Neuronal stem cell (in vitro differentiated cells): ENCODE measurements at regions not wholly inside any gene's neighbourhood (a gene's known extent, or its start where the extent isn't known, plus 50 kb on each side); places are given as distances from the start of the nearest gene placed in this dataset.

Source experiments
- DNase-seq: peaks from one replicate; pipeline ENCODE4 v3.0.0-alpha.2; 2013; ENCODE audit warnings: low spot score
- H2AFZ ChIP-seq: one replicate; pipeline ENCODE4 v1.6.1; 2013; ENCODE audit warnings: mild to moderate bottlenecking, low read length, inconsistent platforms
- H2AK5ac ChIP-seq: 2 replicates; pipeline ENCODE4 v1.6.1; 2013; ENCODE audit warnings: low read depth, mild to moderate bottlenecking, inconsistent platforms, low read length, moderate library complexity, mixed read lengths
- H2BK120ac ChIP-seq: 2 replicates; pipeline ENCODE4 v1.6.1; 2013; ENCODE audit warnings: low read depth, mild to moderate bottlenecking, inconsistent platforms, low read length, moderate library complexity, mixed read lengths
- H2BK12ac ChIP-seq: one replicate; pipeline ENCODE4 v1.6.1; 2013; ENCODE audit warnings: low read length, inconsistent platforms
- H2BK15ac ChIP-seq: 2 replicates; pipeline ENCODE4 v1.6.1; 2013; ENCODE audit warnings: mild to moderate bottlenecking, low read length, inconsistent platforms, mixed read lengths
- H2BK5ac ChIP-seq: one replicate; pipeline ENCODE4 v1.6.1; 2013; ENCODE audit warnings: inconsistent platforms, mild to moderate bottlenecking, low read length, moderate library complexity
- H3K14ac ChIP-seq: one replicate; pipeline ENCODE4 v1.6.1; 2013; ENCODE audit warnings: low read length, inconsistent platforms
- H3K18ac ChIP-seq: 2 replicates; pipeline ENCODE4 v1.6.1; 2013; ENCODE audit warnings: low read length, inconsistent platforms
- H3K23ac ChIP-seq: 2 replicates; pipeline ENCODE4 v1.6.1; 2013; ENCODE audit warnings: low read depth, mild to moderate bottlenecking, mixed read lengths, low read length, inconsistent platforms; ENCODE audit not compliant: poor library complexity
- H3K27ac ChIP-seq: replicated peaks from 3 replicates; pipeline ENCODE4 v1.5.1; 2013; ENCODE audit warnings: low read length, inconsistent platforms
- H3K27me3 ChIP-seq, 3 experiments: 2 replicates each; pipeline ENCODE4 v1.6.1; 2013; ENCODE audit warnings: low read length in 3 of 3, mild to moderate bottlenecking in 2 of 3, inconsistent platforms in 1 of 3, low read depth in 1 of 3, mixed read lengths in 1 of 3, moderate library complexity in 1 of 3; ENCODE audit not compliant: control insufficient read depth in 3 of 3, insufficient read depth in 3 of 3
- H3K36me3 ChIP-seq, 2 donors: replicated peaks in 1 of 2; 2 replicates each; pipeline ENCODE4 v1.6.1; 2013; ENCODE audit warnings: low read length in 2 of 2; ENCODE audit not compliant: control insufficient read depth in 2 of 2, insufficient read depth in 2 of 2
- H3K4ac ChIP-seq: 2 replicates; pipeline ENCODE4 v1.6.1; 2013; ENCODE audit warnings: inconsistent platforms, mild to moderate bottlenecking, low read length, moderate library complexity
- H3K4me1 ChIP-seq, 2 donors: 1 replicate in 1 of 2; 2 replicates in 1 of 2; pipeline ENCODE4 v1.6.1; 2013; ENCODE audit warnings: low read length in 2 of 2, low read depth in 1 of 2; ENCODE audit not compliant: control insufficient read depth in 2 of 2, insufficient read depth in 1 of 2
- H3K4me2 ChIP-seq: one replicate; pipeline ENCODE4 v1.6.1; 2013; ENCODE audit warnings: mild to moderate bottlenecking, low read length, inconsistent platforms; ENCODE audit not compliant: insufficient read depth, poor library complexity, severe bottlenecking
- H3K4me3 ChIP-seq, 2 donors: 2 replicates each; pipeline ENCODE4 v1.5.1; 2013; ENCODE audit warnings: low read length in 2 of 2, mild to moderate bottlenecking in 2 of 2, inconsistent platforms in 1 of 2, moderate library complexity in 1 of 2
- H3K79me1 ChIP-seq: one replicate; pipeline ENCODE4 v1.6.1; 2013; ENCODE audit warnings: low read depth, mild to moderate bottlenecking, inconsistent platforms, low read length, moderate library complexity
- H3K9ac ChIP-seq: one replicate; pipeline ENCODE4 v1.6.1; 2013; ENCODE audit warnings: mild to moderate bottlenecking, low read depth, low read length, inconsistent platforms; ENCODE audit not compliant: poor library complexity
- H3K9me3 ChIP-seq, 2 donors: replicated peaks in 1 of 2; 2 replicates each; pipeline versions ENCODE3 to v1.6.1; 2013; ENCODE audit warnings: low read length in 2 of 2, mild to moderate bottlenecking in 2 of 2, inconsistent platforms in 1 of 2, low read depth in 1 of 2, mixed read lengths in 1 of 2, moderate library complexity in 1 of 2; ENCODE audit not compliant: control insufficient read depth in 2 of 2, insufficient read depth in 1 of 2
- H4K8ac ChIP-seq: one replicate; pipeline ENCODE4 v1.6.1; 2013; ENCODE audit warnings: low read depth, mild to moderate bottlenecking, inconsistent platforms, low read length, moderate library complexity
- H4K91ac ChIP-seq: one replicate; pipeline ENCODE4 v1.6.1; 2013; ENCODE audit warnings: low read length, low read depth, mild to moderate bottlenecking, inconsistent platforms; ENCODE audit not compliant: poor library complexity
- WGBS, 2 donors: extraction: QIAGEN DNeasy Blood & Tissue Kit; methylation state at CpG; one replicate each; pipeline ENCODE4 v1.1.7; 2013; ENCODE audit warnings: missing lambda C conversion rate in 2 of 2, mixed read lengths in 1 of 2; ENCODE audit not compliant: insufficient read length in 2 of 2, insufficient replicate concordance in 1 of 2; ENCODE audit errors: extremely low coverage in 2 of 2; 5-methylcytosine and 5-hydroxymethylcytosine counted together

- no peak for DNase-seq
- H2BK5ac ChIP-seq = no peak overlapping the region
- H3K79me1 ChIP-seq = no peaks in the 10 kb centered on the region
- H3K14ac ChIP-seq = no peak overlapping the region
- no peak overlapping the region for H2BK15ac ChIP-seq
- no CpG with 5 or more reads among the region's 1 CpG for WGBS, 2 donors
- no peak overlapping the region for H3K27ac ChIP-seq
- H2BK12ac ChIP-seq = no peak overlapping the region
- peaks cover 0 to 4% of the 10 kb centered on the region in 2 donors for H3K4me1 ChIP-seq
- H2BK120ac ChIP-seq = no peak overlapping the region
- no peak overlapping the region for H3K18ac ChIP-seq
- no peak overlapping the region for H2AK5ac ChIP-seq
- no peak overlapping the region for H3K9ac ChIP-seq
- no peak overlapping the region for H3K4ac ChIP-seq
- H3K27me3 ChIP-seq = peaks cover 0 to 48% (median 0%) of the 10 kb centered on the region in 3 experiments
- no peaks in the 10 kb centered on the region for H3K36me3 ChIP-seq
- no peak overlapping the region for H4K91ac ChIP-seq
- H3K9me3 ChIP-seq = no peaks in the 10 kb centered on the region
- H4K8ac ChIP-seq = no peak overlapping the region
- no peak overlapping the region for H3K23ac ChIP-seq
- H3K4me2 ChIP-seq = no peak overlapping the region
- H2AFZ ChIP-seq = no peak overlapping the region
- H3K4me3 ChIP-seq = no peak overlapping the region
These were observed 469.4 kb downstream of the FOXG1 start for GRCh38 chr14:29235991-29236390.

- no peak overlapping the region for H3K4me3 ChIP-seq
- H3K18ac ChIP-seq = no peak overlapping the region
- H2BK120ac ChIP-seq = no peak overlapping the region
- no peak overlapping the region for H3K9ac ChIP-seq
- no peak overlapping the region for H4K91ac ChIP-seq
- no peak overlapping the region for H4K8ac ChIP-seq
- no peak overlapping the region for H3K14ac ChIP-seq
- H3K4me2 ChIP-seq = no peak overlapping the region
- no peak overlapping the region for H2BK5ac ChIP-seq
- no peak overlapping the region for H2AK5ac ChIP-seq
- no peaks in the 10 kb centered on the region for H3K9me3 ChIP-seq
- H3K4ac ChIP-seq = no peak overlapping the region
- no peaks in the 10 kb centered on the region for H3K36me3 ChIP-seq
- H2BK15ac ChIP-seq = no peak overlapping the region
- H3K23ac ChIP-seq = no peak overlapping the region
- no peak overlapping the region for H2AFZ ChIP-seq
- H3K4me1 ChIP-seq = peaks cover 0 to 4% of the 10 kb centered on the region in 2 donors
- DNase-seq = no peak
- peak overlapping the region; percentile 16 for H3K27ac ChIP-seq
- no peak overlapping the region for H2BK12ac ChIP-seq
- H3K79me1 ChIP-seq = no peaks in the 10 kb centered on the region
- H3K27me3 ChIP-seq = peaks cover 0 to 52% (median 0%) of the 10 kb centered on the region in 3 experiments
These were observed 469.8 kb downstream of the FOXG1 start for GRCh38 chr14:29236401-29236800.

- no peak overlapping the region for H2AFZ ChIP-seq
- H3K79me1 ChIP-seq = no peaks in the 10 kb centered on the region
- H3K14ac ChIP-seq = no peak overlapping the region
- no peak for DNase-seq
- H3K4ac ChIP-seq = no peak overlapping the region
- H3K9ac ChIP-seq = no peak overlapping the region
- no peak overlapping the region for H3K23ac ChIP-seq
- peaks cover 0 to 4% of the 10 kb centered on the region in 2 donors for H3K4me1 ChIP-seq
- no peak overlapping the region for H3K4me3 ChIP-seq
- H3K36me3 ChIP-seq = no peaks in the 10 kb centered on the region
- no peak overlapping the region for H4K8ac ChIP-seq
- H4K91ac ChIP-seq = no peak overlapping the region
- no peak overlapping the region for H3K18ac ChIP-seq
- no peak overlapping the region for H2BK5ac ChIP-seq
- no peak overlapping the region for H2BK15ac ChIP-seq
- peak overlapping the region; percentile 19 for H3K27ac ChIP-seq
- peaks cover 0 to 56% (median 0%) of the 10 kb centered on the region in 3 experiments for H3K27me3 ChIP-seq
- no peak overlapping the region for H2BK120ac ChIP-seq
- H3K9me3 ChIP-seq = no peaks in the 10 kb centered on the region
- H2AK5ac ChIP-seq = no peak overlapping the region
- WGBS, 2 donors = no CpG with 5 or more reads among the region's 2 CpGs
- H3K4me2 ChIP-seq = no peak overlapping the region
- no peak overlapping the region for H2BK12ac ChIP-seq
These were observed 470.3 kb downstream of the FOXG1 start for GRCh38 chr14:29236848-29237247.

- no CpG with 5 or more reads among the region's 3 CpGs for WGBS, 2 donors
- Histone ChIP-seq H2BK5ac (no peak overlapping the region), H3K4me1 (peaks cover 2 to 9% of the 10 kb centered on the region in 2 donors), H2AFZ (no peak overlapping the region), H3K9ac (no peak overlapping the region), H2AK5ac (no peak overlapping the region), H4K8ac (no peak overlapping the region), H3K36me3 (no peaks in the 10 kb centered on the region), H3K9me3 (no peaks in the 10 kb centered on the region), H3K79me1 (no peaks in the 10 kb centered on the region), H2BK120ac (no peak overlapping the region), H3K18ac (no peak overlapping the region), H3K14ac (no peak overlapping the region), H3K27me3 (peaks cover 0 to 60% (median 0%) of the 10 kb centered on the region in 3 experiments), H2BK15ac (no peak overlapping the region), H2BK12ac (no peak overlapping the region), H3K23ac (no peak overlapping the region), H3K4ac (no peak overlapping the region), H3K4me2 (no peak overlapping the region), H3K27ac (no peak overlapping the region), H4K91ac (no peak overlapping the region), H3K4me3 (no peak overlapping the region)
- no peak for DNase-seq
These were observed 473.5 kb downstream of the FOXG1 start for GRCh38 chr14:29240066-29240465.
